Transverse colon (tissue), 4 donors: ENCODE measurements at regions not wholly inside any gene's neighbourhood (a gene's known extent, or its start where the extent isn't known, plus 50 kb on each side); places are given as distances from the start of the nearest gene placed in this dataset.

Experiments used
- CTCF ChIP-seq, 5 experiments: fragments of 200-600 bp in 3 of 5; fragments of 450-650 bp in 2 of 5; sonication (generic) in 3 of 5; IDR thresholded peaks; 1 replicate in 2 of 5; 2 replicates in 3 of 5; pipeline ENCODE4 v1.5.1; 2016 to 2017; ENCODE audit warnings: antibody characterized with exemption in 5 of 5, inconsistent platforms in 3 of 5, mild to moderate bottlenecking in 2 of 5, moderate library complexity in 1 of 5
- EP300 ChIP-seq: sonication (generic); formaldehyde crosslinking; IDR thresholded peaks from one replicate; pipeline ENCODE4 v1.6.1; 2017; ENCODE audit warnings: antibody characterized with exemption, low read depth
- POLR2AphosphoS5 ChIP-seq, 3 donors: sonication (generic); formaldehyde crosslinking; IDR thresholded peaks; one replicate each; pipeline ENCODE4 v1.6.1; 2016; ENCODE audit warnings: antibody characterized with exemption in 3 of 3

DNA sequence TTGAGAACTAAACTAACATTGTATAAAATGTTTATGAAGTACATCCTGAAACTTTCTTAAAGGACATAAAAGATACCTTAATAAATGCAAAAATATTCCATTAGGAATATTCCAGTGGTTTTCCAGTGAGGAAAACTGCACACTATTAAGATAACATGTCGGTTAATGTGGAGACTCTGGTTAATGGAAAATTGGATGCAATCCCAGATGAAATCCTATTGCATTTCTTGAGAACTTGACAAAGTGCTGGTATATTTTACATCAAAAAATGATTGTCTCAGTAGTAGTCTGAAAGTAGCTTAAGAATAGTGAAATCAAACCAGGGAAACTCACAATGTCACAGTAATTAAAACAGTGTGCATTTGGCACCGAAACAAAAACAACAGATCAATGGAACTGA is 202.5 kb upstream of the MON1B start:
- TF ChIP-seq POLR2AphosphoS5 (IDR thresholded peaks at IDR 0.05), result no peak
- TF ChIP-seq EP300, result no peak
- no peak for TF ChIP-seq CTCF (IDR thresholded peaks at IDR 0.05)
